Coronary artery (tissue), 2 donors: ENCODE measurements at regions not wholly inside any gene's neighbourhood (a gene's known extent, or its start where the extent isn't known, plus 50 kb on each side); places are given as distances from the start of the nearest gene placed in this dataset.

Source experiments
- DNase-seq: peaks from one replicate; pipeline ENCODE4 v3.0.0-alpha.2; 2017; ENCODE audit warnings: low spot score
- H3K27ac ChIP-seq, 2 donors: fragments of 200-600 bp; sonication (generic); one replicate each; pipeline ENCODE4 v1.5.1; 2016 to 2019
- H3K4me3 ChIP-seq: fragments of 200-600 bp; sonication (generic); 2 replicates; pipeline ENCODE4 v1.5.1; 2016; ENCODE audit warnings: mild to moderate bottlenecking, moderate library complexity
- TF ChIP-seq, protein P1 (sequence below): fragments of 200-600 bp; sonication (generic); IDR thresholded peaks from one replicate; pipeline ENCODE4 v1.5.1; 2019; ENCODE audit warnings: antibody characterized with exemption

- no peak overlapping the region for H3K27ac ChIP-seq
- no peak for DNase-seq
- H3K4me3 ChIP-seq = no peak overlapping the region
- TF ChIP-seq, protein P1, sequence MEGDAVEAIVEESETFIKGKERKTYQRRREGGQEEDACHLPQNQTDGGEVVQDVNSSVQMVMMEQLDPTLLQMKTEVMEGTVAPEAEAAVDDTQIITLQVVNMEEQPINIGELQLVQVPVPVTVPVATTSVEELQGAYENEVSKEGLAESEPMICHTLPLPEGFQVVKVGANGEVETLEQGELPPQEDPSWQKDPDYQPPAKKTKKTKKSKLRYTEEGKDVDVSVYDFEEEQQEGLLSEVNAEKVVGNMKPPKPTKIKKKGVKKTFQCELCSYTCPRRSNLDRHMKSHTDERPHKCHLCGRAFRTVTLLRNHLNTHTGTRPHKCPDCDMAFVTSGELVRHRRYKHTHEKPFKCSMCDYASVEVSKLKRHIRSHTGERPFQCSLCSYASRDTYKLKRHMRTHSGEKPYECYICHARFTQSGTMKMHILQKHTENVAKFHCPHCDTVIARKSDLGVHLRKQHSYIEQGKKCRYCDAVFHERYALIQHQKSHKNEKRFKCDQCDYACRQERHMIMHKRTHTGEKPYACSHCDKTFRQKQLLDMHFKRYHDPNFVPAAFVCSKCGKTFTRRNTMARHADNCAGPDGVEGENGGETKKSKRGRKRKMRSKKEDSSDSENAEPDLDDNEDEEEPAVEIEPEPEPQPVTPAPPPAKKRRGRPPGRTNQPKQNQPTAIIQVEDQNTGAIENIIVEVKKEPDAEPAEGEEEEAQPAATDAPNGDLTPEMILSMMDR = no peak
Measured at GRCh38 chr6:145420599-145420998, 314.7 kb downstream of the EPM2A start.

GRCh38 chr6:145423936-145424335 is 311.4 kb downstream of the EPM2A start:
- TF ChIP-seq, protein P1 = no peak
- H3K27ac ChIP-seq = no peak overlapping the region
- DNase-seq = no peak

DNA sequence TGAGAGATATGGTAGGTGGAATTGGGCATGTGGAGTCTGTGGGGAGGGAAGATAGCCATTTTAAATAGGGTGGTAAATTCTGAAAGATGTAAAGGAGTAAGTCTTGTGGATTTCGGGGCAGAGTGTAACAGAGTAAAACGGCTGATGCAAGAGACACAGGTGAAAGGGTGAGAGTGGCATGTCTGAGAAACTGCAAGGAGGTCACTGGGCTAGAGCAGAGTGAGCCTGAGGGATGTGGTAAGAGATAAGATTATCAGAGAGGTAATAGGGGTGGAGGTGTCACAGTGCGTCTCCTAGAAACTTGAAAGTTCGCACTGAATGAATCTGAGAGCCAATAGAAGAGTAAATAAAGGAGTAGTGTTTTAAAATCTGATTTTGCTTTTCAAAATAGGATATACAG is 308.1 kb downstream of the EPM2A start:
- TF ChIP-seq, protein P1 = no peak
- DNase-seq = no peak
- Histone ChIP-seq H3K27ac (no peak overlapping the region), H3K4me3 (no peak overlapping the region)

More at GRCh38 chr6:145423936-145424335, 311.4 kb downstream of the EPM2A start:
- no peak overlapping the region for H3K4me3 ChIP-seq

GRCh38 chr6:145428706-145429105 is 306.6 kb downstream of the EPM2A start:
- no peak for DNase-seq
- TF ChIP-seq, protein P1 = no peak
- no peak overlapping the region for H3K27ac ChIP-seq
- H3K4me3 ChIP-seq = no peak overlapping the region

GRCh38 chr6:145442110-145442509 is 293.2 kb downstream of the EPM2A start:
- TF ChIP-seq, protein P1 = no peak
- H3K27ac ChIP-seq = no peak overlapping the region
- no peak overlapping the region for H3K4me3 ChIP-seq
- no peak for DNase-seq

DNA sequence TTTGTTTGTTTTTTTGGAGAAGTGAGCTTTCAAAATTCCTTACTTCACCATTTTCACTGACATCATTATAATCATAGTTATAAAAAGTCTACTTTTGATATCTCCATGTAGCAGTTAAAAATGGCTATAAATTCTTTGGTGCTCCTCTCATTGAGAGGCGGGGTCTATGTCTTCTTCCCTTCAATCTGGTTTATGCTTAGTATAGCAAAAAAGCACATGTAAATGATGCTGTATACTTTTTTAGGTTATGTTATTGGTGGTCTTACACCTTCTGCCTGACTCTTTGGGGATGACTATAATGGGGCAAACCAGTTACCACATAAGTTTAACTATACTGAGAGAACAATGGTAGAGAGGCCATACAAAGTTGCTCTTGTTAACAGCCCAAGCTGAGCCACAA is 289.6 kb downstream of the EPM2A start:
- TF ChIP-seq, protein P1 = no peak
- Histone ChIP-seq H3K27ac (no peak overlapping the region), H3K4me3 (no peak overlapping the region)
- no peak for DNase-seq

GRCh38 chr6:145451029-145451428 is 284.3 kb downstream of the EPM2A start:
- no peak overlapping the region for H3K27ac ChIP-seq
- TF ChIP-seq, protein P1 = no peak
- DNase-seq = no peak
- no peak overlapping the region for H3K4me3 ChIP-seq
